HG03520 (cell line): ENCODE measurements at regions not wholly inside any gene's neighbourhood (a gene's known extent, or its start where the extent isn't known, plus 50 kb on each side); places are given as distances from the start of the nearest gene placed in this dataset.
"Not testable (repeated sequence)": the region's sequence is repeated elsewhere in the genome, so short reads cannot be mapped to it uniquely, and the experiment has no call there.

Experiments
- ATAC-seq: cut with Tn5 transposase; IDR thresholded peaks from one replicate; pipeline ENCODE4 v1.9.1; 2021; ENCODE audit warnings: mild to moderate bottlenecking, moderate library complexity; ENCODE audit not compliant: unreplicated experiment

DNA sequence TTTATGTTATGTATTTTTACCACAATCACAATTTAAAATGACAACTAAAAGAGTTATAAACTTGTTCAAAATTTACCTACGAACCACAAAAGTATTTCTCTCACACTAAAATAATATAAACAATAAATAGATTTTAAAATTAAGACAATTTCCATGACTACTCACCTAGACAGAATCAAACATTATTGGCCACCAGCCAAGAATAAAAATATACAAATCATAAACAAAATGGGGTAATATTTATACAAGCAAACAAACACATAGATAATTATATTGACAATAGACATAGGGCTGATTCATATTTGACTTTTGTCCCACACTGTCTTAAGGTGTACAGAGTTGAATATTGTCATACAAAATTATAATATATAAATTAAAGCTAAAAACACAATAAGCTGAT, 119.6 kb upstream of the ZNF92 start:
- ATAC-seq, result no peak

DNA sequence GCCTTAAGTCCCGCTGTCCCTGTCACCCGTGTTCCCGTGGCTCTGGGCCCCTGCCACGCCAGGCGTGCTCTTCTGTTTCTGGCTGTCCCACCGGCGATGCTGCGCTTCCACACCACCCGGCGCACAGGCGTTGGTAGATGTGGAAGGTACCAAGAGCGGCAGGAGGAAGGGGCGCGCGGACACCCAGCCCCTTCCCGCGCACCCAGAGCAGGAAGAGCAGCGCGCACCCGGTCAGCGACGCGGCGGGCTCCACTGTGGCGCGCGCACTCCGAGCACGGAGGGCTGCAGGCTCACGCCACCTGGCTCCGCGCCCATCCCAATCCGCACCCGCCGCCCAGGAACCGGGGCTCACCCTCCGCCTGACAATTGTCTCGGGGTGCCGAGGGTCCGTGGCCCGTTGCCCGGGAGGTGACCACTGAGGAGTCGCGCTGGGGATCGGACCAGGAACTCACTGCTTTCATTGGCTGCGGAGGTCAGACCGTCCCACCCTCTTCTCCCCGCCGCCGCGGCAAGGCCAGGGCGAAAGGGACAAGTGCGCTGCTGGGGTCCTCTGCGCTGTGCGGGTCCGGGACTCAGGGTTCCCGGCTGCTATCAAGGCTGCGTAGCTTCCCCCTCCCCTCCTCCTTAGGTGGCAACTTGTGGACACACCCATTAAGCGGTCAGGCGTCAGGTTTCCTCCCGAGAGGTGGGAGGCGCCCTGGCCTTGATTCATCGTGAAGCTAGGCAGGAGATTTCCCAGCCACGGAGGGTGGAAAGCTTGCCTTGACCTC, 121.6 kb upstream of the ZNF92 start:
- peak; percentile 73 for ATAC-seq

DNA sequence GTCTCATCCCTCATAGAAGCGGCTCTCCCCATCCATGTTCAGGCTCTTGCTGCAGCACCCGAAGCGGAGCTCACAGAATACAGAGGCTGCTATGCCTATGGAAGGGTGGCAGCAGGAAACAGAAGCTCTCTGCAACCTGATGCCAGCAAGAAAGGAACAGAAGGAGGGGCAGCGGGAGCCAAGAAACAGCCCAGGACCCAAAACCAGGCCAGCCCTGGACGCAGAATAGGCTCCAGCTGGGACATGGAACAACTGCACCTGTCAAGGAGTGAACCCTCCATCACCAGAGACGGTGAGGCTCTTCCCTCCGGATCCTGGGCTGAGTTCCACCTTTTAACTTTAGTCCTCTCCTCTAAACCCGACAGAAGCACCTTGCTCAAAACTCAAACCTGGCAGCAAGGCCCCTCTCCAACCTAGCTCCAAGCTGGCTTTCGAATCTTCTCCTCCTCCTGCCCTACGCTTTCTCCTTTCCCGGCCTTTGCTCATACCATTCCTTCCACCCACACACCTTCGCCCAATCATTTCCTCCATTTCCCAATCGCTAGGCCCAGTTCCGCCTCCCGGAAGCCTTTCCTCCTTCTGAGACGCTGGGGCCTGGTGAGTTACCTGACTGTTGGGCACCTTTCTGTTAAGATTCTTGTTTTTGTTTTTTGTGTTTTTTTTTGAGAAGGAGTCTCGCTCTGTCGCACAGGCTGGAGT, 122.8 kb upstream of the ZNF92 start:
- no peak for ATAC-seq

GRCh38 chr7:65250216-65250615, 123.4 kb upstream of the ZNF92 start:
- ATAC-seq, result no peak

GRCh38 chr7:65247491-65247890, 126.2 kb upstream of the ZNF92 start:
- ATAC-seq, result no peak

DNA sequence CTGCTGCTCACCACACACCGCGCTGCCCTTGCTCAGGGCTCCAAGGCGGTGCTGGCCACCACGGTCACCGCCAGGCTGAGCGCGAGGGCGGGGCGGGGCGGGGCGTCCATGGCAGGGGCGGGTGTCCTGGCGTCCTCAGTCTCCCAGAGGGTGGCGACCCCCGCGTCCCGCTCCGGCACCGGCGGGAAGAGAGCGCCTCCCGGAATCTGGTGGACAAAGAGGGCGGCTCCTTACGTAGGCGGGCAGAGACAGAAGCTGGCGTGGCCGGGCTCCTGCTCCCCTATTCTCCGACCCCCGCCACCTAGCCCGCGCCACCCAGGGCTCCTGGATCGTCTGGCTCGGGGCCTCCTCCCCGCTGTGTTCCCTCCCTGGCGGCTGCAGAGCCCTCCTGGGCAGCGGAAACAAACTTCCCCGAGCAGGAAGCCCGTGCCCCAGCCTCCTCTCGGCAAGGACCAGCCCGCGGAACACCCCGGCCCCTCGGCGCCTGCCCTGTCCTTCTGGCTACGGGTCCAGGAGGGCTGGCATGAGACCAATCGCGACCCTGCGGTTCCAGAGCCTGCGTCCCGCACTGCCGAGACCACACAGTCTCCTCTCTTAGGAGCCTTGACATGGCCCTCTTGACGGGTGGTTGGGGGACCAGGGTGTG, 133.8 kb upstream of the ZNF92 start:
- ATAC-seq, result no peak

- ATAC-seq, result no peak
Observed at GRCh38 chr7:65239324-65239706, 134.3 kb upstream of the ZNF92 start.

DNA sequence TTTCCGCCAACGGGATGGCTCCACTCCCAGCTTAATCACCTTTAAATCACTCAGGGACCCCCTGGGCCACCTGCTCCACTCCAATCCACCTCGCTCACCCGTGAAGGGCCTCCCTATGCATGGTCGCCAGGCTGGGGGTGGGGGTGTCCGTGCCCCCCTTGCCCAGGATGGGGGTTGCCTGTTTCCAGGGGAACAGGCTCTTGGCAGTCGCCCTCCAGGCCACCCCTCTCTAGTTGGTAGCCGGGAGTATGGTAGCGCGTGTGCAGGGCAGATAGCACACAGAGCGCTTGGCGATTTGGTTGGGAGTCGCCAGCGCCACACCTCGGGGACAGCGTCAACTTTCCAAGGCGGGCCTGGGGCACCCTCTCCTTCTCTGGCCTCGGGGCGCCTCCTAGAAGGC, 134.9 kb upstream of the ZNF92 start:
- no peak for ATAC-seq

DNA sequence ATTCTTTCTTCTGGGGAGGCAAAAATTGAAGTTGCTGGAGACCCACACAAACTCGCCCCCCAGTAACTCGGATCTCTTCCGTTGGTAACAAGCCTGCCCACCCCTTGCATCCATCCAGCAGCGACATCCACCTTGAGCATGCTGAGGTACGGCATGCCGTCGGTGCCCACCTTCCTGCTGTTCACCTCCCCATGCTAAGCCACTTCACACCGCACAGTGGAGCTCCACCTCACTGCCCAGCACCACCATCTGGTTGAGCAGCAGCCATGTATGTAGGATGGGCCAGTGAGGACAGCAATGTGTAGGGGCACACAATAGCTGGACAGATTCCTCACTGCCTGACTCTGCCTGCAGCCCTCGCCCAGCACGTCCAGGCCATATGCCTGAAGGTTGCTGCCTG, 138.1 kb upstream of the ZNF92 start:
- no peak for ATAC-seq

DNA sequence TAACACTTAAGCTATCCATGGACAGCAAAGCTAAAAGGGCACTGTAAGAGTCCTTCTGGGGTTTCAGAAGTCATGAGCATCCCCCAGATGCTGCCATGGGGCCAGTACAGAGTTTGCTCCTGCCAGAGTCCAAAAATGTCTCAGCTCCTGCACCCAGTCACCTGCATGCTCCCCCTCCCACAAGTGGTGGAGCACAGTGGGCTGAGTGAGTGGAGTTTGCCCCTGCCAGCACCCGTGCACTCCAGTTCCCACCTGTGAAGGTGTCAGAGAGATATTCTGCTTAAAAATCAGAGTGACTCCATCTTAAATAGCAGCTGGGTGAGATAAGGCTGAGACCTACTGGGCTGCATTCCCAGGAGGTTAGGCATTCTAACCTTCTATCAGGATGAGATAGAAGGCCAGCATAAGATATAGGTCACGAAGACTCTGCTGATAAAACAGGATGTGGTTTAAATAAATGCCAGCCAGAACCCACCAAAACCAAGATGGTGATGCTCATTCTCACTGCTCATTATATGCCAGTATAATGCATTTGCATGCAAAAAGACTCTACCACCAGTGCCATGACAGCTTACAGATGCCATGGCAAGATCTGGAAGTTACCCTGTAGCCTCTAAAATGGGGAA, 140.1 kb upstream of the ZNF92 start:
- ATAC-seq, result no peak

DNA sequence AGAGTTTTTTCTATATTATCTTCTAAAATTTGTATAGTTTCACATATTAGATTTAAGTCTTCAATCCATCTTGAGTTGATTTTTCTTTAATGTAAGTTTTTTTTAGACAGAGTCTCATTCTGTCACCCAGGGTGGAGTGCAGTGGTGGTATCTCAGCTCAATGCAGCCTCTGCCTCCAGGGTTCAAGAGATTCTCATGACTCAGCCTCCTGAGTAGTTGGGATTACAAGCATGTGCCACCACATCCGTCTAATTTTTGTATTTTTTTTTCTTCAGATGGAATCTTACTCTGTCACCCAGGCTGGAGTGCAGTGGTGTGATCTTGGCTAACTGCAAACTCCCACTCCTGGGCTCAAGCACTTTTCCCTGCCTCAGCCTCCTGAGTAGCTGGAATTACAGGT, 143.4 kb upstream of the ZNF92 start:
- no peak for ATAC-seq

DNA sequence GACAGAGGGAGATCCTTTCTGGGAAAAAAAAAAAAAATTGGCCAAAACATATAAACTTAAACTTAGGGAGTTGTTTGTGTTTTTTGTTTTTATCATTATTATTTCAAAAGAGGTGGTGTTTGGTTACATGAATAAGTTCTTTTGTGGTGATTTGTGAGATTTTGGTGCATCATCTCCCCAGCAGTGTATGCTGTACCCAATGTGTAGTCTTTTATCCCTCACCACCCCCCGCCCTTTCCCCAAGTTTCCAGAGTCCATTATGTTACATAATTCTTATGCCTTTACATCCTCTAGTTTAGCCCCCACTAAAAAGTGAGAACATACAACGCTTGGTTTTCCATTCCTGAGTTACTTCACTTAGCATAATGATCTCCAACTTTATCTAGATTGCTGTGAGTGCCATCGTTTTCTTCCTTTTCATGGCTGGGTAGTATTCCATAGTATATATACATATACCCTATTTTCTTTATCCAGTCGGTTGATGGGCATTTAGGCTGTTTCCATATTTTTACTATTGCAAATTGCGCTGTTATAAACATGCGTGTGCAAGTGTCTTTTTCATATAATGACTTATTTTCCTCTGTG, 148.1 kb upstream of the ZNF92 start:
- no peak for ATAC-seq

DNA sequence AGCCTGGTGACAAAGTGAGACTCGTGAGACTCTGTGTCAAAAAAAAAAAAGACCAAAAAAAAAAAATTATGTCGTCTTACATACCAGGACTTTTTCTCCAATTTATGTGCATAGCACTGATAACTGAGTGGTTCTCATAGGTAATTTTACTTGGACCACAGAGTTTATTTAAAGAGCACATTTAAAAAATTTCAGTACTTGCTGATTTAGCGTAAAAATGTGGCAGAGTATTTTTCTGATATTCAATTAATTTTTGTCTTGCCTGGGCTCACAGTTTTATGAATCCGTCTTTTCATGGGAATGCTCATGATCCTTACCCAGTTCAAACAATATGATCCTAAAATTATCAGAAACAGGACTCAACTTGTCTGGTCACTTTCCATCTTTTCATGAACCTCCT, 151.0 kb upstream of the ZNF92 start:
- no peak for ATAC-seq

GRCh38 chr7:65221683-65222082, 152.0 kb upstream of the ZNF92 start:
- ATAC-seq, result no peak

DNA sequence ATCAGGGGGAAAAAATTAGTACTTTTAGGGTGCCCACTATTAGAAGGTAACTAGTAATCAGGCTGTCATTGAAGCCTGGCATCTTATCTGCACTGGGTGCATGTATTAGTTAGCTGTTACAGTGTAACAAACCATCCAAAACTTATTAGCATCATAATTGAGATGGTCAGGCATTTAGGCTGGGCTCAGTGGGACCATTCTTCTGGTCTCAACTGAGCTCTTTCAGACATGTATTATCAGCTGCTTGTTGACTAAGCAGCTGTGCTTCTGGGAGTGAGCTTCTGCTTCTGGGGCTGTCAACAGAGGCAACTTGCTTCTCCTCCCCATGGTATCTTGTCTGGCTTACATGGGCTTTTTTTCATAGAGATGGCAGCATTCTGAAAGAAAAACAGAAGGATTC, 154.0 kb upstream of the ZNF92 start:
- ATAC-seq, result no peak

GRCh38 chr7:65216469-65216868, 157.2 kb upstream of the ZNF92 start:
- peak; percentile 75 for ATAC-seq

- not testable (repeated sequence) for ATAC-seq
Observed at GRCh38 chr7:65213260-65213659, 160.4 kb upstream of the ZNF92 start.

DNA sequence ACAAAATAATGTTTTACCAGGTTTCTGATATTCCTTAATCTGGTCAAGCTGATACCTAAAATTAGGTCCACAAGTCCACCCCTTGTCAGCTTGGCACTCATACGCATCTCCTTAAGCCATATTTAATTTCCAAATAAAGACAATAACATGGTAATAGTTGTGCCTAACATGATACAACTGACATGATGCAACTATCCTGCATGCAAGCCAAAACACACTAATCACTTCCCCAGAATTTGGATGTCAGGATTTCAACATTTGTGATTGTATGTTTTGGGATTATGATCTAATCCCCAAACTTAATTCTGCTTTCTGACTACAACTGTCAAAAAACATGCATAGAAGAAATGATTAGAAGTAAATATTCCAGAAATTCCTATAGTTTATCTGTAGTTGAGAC, 174.4 kb upstream of the ZNF92 start:
- ATAC-seq, result not testable (repeated sequence)

GRCh38 chr7:65193334-65194058, 180.2 kb upstream of the ZNF92 start:
- ATAC-seq, result not testable (repeated sequence)

GRCh38 chr7:65177041-65177440, 170.6 kb upstream of the ERV3-1 start:
- ATAC-seq, result not testable (repeated sequence)

DNA sequence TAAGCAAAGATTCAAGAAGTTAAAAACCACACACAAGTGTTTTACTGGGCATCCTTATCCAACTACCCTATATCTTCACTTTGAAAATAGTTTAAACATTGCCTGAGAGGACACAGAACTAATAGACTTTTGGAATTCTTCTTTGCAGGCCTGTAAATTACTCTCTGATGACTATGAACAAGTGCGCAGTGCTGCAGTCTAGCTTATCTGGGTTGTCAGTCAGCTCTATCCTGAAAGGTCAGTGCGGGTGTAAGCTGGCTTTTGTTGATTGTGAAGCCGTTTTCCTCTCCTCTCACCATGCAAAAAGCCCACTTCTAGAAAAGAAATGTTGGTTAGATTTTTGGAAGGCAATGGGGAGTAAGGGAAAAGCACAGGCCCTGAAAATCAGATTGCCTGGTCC, 143.6 kb upstream of the ERV3-1 start:
- not testable (repeated sequence) for ATAC-seq
